ENCODE measurements at regions not wholly inside any gene's neighbourhood (a gene's known extent, or its start where the extent isn't known, plus 50 kb on each side); places are given as distances from the start of the nearest gene placed in this dataset.
A peak's percentile ranks its signal among the peaks of the same experiment; 100 is the strongest.

GRCh38 chr12:27899151-27899661 lies 73.3 kb downstream of the PTHLH start (continued):
- TF ChIP-seq RARA (CRISPR knock-in tag; IDR thresholded peaks at IDR 0.05) (peak; percentile 58), ZNF7 (CRISPR knock-in tag; IDR thresholded peaks at IDR 0.05) (no peak), TIGD3 (CRISPR knock-in tag; IDR thresholded peaks at IDR 0.05; ENCODE audit: borderline replicate concordance) (no peak), ZNF768 (CRISPR knock-in tag; IDR thresholded peaks at IDR 0.05) (no peak), THAP9 (CRISPR knock-in tag; IDR thresholded peaks at IDR 0.05; ENCODE audit: borderline replicate concordance) (no peak), ZMAT3 (CRISPR knock-in tag; conservative IDR thresholded peaks at IDR 0.05) (no peak), HNF4G (IDR thresholded peaks at IDR 0.05; ENCODE audit: borderline replicate concordance, low read depth, low read length) (no peak), HNF4G (CRISPR knock-in tag; IDR thresholded peaks at IDR 0.05; ENCODE audit: borderline replicate concordance, low read depth) (no peak), ARHGAP35 (CRISPR knock-in tag; IDR thresholded peaks at IDR 0.05; ENCODE audit: borderline replicate concordance) (no peak), GTF2F1 (IDR thresholded peaks at IDR 0.05; ENCODE audit: low read length) (no peak), ZNF614 (CRISPR knock-in tag; IDR thresholded peaks at IDR 0.05; ENCODE audit: borderline replicate concordance) (0 out of 2 replicates have a peak, but pooled peaks have one; percentile 64), AFF4 (CRISPR knock-in tag; IDR thresholded peaks at IDR 0.05) (no peak), HOMEZ (CRISPR knock-in tag; IDR thresholded peaks at IDR 0.05; ENCODE audit: low read depth) (peak; percentile 57), SRF (IDR thresholded peaks at IDR 0.05; ENCODE audit: low read depth, low read length) (no peak), DMAP1 (CRISPR knock-in tag; IDR thresholded peaks at IDR 0.05) (no peak), FOXK2 (IDR thresholded peaks at IDR 0.05) (peak; percentile 25; the same call in 1 of the 2 replicates)
- TF ChIP-seq, protein P1, sequence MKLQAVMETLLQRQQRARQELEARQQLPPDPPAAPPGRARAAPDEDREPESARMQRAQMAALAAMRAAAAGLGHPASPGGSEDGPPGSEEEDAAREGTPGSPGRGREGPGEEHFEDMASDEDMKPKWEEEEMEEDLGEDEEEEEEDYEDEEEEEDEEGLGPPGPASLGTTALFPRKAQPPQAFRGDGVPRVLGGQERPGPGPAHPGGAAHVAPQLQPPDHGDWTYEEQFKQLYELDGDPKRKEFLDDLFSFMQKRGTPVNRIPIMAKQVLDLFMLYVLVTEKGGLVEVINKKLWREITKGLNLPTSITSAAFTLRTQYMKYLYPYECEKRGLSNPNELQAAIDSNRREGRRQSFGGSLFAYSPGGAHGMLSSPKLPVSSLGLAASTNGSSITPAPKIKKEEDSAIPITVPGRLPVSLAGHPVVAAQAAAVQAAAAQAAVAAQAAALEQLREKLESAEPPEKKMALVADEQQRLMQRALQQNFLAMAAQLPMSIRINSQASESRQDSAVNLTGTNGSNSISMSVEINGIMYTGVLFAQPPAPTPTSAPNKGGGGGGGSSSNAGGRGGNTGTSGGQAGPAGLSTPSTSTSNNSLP (IDR thresholded peaks at IDR 0.05; ENCODE audit: low read depth, low read length), result peak; percentile 69

All from HepG2 (cell line).